Activated effector memory CD4-positive, alpha-beta T cell treated with anti-CD3 and anti-CD28 coated beads, Interleukin-2, amount 50 U/mL, for 16 hours (primary cell): ENCODE measurements at regions not wholly inside any gene's neighbourhood (a gene's known extent, or its start where the extent isn't known, plus 50 kb on each side); places are given as distances from the start of the nearest gene placed in this dataset.
"Not testable (repeated sequence)": the region's sequence is repeated elsewhere in the genome, so short reads cannot be mapped to it uniquely, and the experiment has no call there.

Source experiments
- DNase-seq: peaks from one replicate; pipeline ENCODE4 v3.0.0-alpha.2; 2020

DNA sequence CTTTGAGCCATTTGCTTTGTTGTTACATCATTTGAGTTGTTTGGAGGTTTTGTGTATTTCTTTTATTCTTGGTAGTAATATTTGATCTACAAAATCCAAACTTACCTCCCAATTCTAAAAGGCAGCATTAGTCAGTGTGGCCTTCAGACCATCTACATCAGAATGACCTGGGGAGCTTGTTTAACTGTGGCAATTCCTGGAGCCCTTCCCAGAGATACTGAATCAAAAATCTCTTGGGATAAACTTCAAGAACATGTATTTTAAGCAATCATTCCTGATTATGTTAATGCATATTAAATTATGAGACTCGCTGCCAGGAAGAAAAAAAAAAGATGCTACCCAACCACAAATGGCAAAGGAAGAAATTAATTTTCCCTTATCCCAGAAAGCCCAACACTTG, 268.9 kb upstream of the PDE4D start:
- no peak for DNase-seq

DNA sequence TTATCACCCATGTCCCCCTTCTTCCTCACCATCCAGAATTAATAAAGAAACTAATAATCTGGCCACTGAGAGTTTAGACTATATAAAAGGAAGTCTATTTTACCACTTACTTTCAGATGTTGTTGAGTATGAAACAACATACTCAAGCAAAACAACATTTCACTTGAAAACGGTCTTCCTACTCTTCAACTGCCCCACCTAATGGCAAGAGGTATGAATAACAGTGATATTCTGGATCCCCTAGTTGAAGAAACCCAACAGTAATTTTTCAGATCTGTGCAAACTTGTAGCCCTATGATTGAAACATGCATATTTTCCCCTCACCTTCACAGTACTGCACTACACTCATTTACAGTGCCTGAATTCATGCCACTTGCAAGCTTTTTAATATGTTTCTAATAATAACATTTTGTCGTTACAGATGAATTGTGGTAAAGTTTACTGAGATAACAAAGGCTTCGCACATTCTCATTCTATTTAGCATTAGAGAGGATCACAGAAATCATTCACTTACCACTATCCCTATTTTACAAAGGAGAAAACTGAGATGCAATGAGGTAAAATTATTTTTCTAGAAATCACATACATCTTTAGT, 267.9 kb upstream of the PDE4D start:
- no peak for DNase-seq

DNA sequence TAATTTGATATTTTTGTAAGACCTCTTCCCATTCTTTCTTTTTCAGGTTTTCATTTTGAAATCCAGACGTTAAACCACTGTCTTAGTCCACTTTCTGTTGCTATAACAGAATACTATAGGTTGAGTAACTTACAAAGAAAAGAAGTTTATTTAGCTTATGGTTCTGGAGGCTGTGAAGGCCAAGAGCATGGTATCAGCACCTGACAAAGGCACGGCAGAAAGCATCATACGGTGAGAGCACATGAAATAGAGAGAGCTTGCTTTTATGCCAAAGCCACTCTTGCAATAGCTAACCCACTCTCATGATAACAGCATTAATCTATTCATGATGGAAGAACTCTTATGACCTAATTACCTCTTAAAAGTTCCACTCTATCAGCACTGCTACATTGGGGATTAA, 255.6 kb upstream of the PDE4D start:
- no peak for DNase-seq

DNA sequence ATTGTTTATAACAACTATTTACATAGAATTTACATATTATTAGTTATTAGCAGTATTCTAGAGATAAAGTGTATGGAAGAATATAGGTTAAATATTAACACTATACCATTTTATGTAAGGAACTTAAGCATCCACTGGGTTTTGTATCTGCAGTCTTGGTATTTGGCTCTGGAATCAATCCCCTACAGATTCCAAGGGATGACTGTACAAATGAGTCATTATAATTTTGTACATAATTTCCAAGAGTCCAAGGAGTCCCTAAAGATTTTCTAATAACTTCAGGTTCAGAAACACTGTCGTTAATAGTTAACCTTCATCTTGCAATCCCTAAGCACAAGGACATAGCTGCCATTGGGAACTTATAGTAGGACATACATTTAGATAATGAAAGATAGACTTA, 254.8 kb upstream of the PDE4D start:
- no peak for DNase-seq

DNA sequence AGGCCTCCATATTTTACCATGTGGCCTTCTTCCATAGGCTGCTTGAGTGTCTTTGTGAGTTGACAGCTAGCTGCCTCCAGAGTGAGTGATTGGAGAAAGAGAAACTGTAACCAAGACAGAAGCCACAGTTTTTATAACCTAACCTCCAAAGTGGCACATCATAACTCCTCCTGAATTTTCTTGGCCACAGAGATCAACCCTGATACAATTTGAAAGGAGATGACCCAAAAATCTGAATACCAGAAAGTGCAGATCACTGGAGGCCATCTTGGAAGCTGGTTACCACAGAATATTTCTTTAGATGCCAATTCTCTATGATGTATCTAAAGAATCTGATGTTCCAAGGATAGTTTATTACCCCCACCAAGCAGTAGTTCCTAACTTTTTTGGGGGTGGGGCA, 254.3 kb upstream of the PDE4D start:
- DNase-seq = no peak

DNA sequence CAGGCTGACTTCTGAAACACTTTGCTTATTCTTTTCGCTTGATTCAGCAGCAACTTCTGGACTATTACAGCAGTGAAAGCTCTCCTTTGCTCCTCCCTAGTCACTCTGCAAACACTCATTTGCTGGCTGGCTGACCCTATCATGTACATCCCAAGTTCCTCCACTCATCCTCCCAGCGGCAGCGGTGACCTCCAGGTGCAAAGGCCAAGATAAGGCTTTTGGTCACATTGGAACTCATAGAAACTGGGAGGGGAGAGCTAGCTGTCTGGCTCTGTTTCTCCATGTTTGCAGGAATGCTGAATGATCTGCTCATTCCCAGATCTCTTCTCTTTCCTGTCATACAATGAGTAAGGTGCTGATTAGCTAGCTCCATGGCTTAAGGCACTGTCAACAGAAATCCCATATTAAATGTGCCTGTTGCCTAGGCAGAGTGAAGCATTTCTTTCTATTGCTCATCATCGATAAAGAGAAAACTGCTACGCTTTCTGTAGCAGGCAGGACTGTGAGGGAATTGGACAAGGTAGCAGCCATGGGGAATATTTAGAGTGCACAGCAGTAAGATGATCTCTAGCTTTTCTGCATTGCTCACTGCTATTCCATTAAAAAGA, 250.5 kb upstream of the PDE4D start:
- DNase-seq = no peak

DNA sequence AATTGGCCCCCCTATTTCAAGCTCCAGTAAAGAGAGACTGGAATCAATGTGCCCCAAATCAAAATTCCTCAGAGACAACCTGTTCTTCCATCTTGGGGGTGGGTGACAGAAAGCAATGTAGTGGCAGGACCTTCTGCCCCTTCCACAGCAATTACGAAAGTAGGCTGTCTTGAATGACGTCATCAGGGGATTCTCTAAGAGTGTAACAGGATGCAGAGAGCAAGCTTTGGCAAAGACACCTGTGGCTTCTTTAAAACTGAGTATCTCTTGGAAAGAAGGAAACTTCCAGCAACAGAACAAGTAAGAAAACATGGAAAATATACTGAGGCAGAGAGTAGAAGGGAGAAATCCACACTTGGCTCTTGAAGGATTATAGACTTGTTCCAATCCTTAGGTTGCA, 247.6 kb upstream of the PDE4D start:
- DNase-seq = no peak

DNA sequence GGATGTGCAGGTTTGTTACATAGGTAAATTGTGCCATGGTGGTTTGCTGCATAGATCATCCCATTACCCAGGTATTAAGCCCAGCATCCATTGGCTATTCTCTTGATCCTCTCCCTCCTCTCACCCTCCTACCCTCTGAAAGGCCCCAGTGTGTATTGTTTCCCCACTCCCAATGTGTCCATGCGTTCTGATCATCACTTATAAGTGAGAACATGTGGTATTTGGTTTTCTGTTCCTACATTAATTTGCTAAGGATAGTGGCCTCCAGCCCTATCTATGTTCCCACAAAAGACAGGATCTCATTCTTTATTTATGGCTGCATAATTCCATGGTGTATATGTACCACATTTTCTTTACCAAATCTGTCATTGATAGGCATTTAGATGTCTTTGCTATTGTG, 243.3 kb upstream of the PDE4D start:
- DNase-seq = no peak

DNA sequence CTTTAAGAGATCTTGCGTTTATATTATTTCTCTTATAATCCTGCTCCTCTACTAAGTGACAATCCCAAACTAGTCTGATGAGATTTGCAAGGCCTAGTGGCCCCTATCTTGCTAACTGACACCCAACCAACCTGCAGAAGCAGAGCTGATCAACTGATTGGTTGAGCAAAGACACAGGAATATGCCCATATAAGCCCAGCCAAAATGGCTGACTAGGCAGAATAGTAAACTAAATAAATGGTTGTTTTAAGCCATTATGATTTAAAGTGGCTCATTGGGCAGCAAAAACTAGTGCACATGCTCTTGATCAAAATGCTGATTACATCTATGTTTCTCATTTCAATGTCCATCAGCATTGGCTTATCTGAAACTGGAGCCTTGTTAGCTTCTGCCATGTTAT, 238.0 kb upstream of the PDE4D start:
- DNase-seq = no peak

DNA sequence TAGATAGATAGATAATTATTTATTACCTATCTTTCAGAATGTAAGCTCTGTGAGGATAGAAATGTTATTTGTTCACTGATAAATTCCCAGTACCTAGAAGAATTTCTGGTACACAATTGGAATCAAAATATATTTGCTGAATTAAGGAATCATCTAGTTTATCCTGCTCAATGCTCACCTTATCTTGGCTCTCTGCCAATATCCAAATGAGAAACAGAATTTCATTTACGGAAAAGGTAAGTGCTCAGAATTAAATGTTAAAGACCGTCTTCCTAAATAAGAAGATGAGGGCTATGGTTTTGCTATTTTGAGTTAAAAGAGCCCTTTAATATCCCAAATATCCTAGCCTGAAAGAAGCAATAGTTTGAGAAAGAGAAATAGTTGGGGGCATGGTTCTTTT, 232.1 kb upstream of the PDE4D start:
- DNase-seq = no peak

DNA sequence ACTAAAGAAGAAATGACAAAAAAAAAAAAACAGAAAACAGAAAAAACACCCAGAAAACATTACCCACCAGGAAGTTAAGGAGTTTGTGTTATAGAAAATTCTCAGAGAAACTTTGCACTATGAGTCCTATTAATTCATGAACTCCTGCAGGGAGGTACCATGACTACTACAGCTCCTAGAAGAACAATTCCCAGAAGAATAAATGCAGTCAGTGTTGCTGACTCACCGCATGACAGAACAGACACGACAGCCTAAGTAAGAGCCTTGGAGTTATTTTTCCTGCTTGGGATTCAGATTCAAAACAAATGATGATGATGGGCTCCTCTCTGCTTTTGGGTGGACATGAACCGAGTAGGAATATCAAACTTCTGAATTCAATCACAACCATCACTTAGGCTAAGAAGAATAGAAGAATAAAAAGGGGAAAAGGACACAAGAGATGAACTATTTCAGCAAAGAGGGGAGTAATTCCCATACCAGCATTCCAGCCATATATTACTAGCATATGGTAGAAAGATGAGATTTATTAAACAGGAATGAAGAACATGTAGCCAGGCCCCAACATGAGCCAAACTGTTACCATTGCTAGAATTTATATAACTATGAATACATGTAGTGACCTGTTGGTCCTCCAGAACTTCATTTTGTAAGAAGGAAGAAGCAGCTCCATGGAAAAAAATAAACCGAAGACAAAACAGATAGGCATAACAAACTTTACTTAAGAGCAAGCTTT, 209.6 kb upstream of the PDE4D start:
- DNase-seq = no peak

DNA sequence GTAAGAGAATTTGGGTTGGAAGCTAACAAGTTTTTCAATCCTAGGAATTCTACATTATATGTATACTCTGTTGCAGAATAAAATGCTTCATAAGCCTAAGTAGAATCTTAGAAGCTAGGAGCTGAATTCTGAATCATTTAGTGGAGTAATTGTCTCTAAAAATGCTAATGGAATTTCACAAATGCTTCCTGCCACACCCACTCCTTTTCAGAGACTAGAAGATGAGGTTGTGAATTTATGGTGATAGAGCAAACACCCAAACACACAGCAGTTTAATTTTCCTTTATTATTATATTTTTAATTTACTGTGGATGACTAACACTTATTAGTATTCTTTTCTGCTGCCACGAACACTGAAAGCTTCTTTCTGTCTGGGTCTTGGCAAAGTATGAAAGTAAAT, 208.0 kb upstream of the PDE4D start:
- DNase-seq = no peak

DNA sequence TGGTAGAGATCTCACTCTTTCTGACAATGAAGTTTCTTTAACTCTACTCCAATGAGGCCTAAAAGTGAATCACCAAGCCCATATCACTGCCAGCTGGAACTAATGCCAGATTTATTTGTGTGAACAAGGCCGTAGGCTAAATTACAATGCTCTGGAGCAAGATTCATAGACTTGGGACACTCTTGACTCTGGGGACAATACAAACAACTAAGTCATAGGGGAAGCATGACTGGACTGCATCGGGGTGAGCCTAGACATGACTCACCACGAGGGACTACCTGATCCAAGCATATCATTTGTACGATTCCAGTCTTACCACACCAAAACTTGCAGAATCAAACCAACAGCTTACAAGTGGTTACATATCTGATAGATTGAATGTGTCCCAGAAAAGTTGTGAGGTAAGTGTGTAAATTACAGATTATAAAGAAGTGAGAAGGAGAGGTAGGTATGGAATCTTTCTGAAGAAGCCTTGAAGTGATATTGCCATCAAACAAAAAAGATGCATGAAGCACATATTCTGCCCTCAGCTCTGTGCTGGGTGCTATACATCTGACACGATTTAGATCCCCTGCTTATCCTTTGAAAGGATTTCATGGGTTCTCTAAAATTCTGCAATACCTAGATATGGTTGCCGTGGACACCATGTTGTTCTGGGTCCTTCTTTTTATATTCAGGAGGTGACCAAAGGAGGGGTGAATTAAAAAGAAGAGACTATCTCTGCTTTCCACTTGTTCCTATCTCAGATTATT, 199.3 kb upstream of the PDE4D start:
- DNase-seq = no peak

DNA sequence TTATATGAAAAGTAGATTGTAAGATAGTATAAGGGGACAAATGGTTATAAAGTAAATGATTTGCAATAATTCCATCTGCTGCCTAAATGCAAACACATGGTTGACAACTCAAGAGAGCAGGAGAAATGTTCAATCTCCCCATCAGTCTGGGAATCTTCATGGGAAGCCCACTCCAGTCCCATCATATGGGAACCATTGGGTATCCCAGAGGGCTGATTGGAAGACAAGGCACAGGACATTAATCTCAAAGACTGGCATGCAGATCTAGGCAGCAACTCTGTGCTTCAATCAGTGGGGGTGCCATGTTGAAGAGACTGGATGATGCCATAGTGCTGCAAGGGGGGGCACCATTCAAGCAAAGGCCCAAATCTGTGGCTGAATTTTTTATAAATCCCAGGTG, 193.1 kb upstream of the PDE4D start:
- no peak for DNase-seq

DNA sequence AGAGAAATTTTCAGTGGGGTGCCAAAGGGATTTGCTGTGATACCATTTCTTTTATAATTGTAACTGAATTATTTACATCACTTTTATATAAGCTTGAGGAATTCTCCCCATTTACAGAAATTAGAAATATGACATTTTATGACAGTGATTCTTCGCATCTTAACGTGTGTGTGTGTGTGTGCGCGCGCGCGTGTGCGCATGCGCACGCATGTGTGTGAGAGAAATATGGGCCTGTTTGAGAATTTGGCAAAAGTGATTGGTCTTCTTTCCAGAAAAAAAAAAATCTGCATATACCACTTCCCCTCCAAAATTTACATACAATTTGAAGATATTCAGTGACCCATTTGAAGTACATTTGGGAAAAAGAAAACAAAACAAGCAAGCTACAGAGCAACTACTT, 190.7 kb upstream of the PDE4D start:
- no peak for DNase-seq

DNA sequence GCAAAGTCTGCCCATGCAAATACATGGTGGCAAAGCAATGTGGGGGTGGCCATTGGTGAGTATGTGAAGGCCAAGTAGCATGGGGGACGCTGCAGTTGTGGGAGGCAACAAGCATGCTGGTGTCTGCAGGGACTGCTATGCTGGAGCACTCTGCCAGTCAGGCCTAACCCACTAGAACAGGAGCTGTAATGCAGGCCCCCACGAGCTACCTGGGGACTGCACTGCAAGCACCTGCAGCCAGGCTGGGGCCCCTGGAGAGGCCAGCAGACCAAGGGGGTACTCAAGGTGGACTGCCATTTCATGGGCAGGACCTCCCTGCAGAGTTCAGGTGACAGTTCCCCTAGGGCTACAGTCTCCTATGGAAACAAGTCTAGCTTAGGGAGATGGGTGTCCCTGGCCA, 183.8 kb upstream of the PDE4D start:
- DNase-seq = peak; percentile 59

DNA sequence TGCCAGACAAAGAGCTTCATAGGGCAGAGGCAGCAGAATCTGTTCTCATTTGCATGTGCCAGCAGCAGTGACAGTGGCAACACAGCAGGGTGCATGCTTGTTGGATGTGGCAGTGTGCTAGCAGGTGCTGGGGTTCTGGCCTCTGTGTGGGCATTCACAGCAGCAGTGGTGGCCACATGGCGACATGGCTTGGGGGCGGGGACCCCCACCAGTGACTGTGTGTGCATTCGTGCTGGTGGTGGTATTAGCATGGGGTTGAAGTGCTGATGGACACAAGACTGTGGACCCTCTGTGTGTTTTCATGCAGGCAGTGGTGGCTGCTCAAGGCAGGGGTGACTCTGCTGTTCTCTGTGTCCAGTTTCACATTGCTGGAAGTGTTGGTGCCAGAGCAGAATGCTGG, 183.2 kb upstream of the PDE4D start:
- no peak for DNase-seq

DNA sequence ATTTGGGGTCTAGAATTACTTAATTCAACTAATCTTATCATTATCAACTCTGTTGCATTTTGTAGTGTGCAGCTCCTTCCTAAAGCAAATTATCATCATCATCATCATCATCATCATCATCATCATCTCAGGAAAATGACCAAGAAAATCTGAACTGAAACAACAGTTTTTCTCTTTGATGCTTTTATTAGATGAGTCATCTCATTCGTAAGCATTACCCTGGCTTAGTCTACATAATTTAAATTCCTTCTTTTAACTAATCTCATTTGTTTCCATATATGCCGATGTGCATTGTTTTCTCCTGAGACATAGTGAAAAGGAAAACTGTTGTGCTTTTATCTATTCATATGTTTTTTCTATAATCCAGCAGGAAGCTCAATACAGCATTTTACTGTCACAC, 173.0 kb upstream of the PDE4D start:
- no peak for DNase-seq

DNA sequence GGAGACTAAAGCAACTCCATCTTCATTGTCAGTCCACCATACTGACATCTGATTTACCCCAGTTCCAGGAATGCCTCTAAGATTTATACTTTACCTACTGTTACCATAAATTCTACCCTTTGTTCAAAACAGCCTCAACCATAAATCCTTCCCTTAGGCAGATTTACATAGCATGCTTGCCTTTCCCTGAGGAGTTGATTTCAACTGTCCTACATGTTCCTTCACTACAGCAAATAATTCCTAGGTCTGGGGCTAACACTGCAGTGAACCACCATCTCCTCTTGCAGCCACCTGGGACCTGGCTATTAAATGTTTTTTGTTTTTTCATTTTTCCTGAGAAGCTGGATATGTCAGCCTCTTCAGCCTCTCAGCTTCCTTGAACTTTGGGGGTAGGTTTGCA, 166.9 kb upstream of the PDE4D start:
- no peak for DNase-seq

DNA sequence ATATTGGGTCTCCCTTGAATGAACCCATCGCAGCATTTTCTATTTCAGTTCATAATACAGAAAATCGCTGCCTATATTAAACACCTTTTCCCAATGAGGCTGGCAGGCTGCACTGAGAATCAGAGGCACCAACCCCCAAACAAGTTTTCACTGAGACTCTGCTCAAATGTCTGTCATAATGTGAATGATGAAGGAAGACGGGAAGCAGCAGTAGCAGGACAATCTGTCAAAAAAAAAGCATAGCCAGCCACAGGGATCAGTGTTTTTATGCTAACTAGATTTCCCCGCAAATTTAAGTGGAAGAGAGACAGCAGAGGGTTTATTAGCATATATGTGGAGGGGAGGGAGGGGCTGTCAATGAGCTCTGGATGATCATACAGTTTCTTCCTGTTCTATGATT, 162.7 kb upstream of the PDE4D start:
- no peak for DNase-seq

DNA sequence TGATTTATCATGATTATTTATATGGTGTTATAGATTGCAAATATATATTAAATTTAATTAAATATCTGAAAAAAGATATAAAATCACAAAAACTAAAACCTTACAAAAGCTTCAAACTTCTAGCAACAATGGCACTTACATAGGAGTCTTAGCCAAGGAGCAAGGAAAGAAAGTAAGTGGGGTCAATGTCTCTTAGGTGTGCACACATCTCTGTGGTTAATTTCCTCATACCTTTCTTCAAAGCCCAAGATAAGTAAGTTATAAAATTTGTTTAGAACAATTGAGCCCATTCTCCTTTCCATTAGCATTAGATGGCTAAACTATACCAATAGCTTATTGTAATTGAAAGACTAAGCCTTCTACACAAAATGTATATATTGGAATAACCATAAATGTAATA, 161.6 kb upstream of the PDE4D start:
- no peak for DNase-seq

DNA sequence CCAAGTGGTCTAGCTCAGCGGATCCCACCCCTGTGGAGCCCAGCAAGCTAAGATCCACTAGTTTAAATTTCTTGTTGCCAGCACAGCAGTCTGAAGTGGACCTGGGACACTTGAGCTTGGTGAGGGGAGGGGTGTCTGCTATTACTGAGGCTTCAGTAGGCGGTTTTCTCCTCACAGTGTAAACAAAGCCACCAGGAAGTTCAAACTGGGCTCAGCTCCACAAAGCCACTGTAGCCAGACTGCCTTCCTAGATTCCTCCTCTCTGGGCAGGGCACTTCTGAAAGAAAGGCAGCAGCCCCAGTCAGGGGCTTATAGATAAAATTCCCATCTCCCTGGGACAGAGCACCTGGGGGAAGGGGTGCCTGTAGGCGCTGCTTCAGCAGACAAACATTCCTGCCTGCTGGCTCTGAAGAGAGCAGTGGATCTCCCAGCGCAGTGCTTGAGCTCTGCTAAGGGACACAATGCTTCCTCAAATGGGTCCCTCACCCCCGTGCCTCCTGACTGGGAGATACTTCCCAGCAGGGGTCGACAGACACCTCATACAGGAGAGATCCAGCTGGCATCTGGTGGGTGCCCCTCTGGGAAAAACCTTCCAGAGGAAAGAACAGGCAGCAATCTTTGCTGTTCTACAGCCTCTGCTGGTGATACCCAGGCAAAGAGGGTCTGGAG, 148.6 kb upstream of the PDE4D start:
- not testable (repeated sequence) for DNase-seq

DNA sequence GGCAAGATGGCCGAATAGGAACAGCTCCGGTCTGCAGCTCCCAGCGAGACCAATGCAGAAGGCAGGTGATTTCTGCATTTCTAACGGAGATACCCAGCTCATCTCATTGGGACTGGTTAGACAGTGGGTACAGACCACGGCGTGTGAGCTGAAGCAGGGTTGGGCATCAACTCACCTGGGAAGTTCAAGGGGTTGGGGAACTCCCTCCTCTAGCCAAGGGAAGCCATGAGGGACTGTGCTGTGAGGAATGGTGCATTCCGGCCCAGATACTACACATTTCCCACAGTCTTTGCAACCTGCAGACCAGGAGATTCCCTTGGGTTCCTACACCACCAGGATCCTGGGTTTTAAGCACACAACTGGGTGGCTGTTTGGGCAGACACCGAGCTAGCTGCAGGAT, 148.0 kb upstream of the PDE4D start:
- DNase-seq = not testable (repeated sequence)
